Cardiac muscle cell (in vitro differentiated cells and primary cell): ENCODE measurements at regions not wholly inside any gene's neighbourhood (a gene's known extent, or its start where the extent isn't known, plus 50 kb on each side); places are given as distances from the start of the nearest gene placed in this dataset.

ENCODE experiments used
- DNase-seq, 2 donors: peaks; one replicate each; pipeline versions ENCODE4 v3.0.0 to v3.0.0-alpha.2; 2010 to 2017; ENCODE audit warnings: low read depth in 1 of 2, low spot score in 1 of 2
- H3K27ac ChIP-seq: fragments of 200-600 bp; sonication (generic); 2 replicates; pipeline ENCODE4 v1.5.1; 2016
- H3K27me3 ChIP-seq: fragments of 200-600 bp; sonication (generic); 2 replicates; pipeline ENCODE4 v1.6.0; 2016; ENCODE audit warnings: control low read depth
- H3K36me3 ChIP-seq: fragments of 200-600 bp; sonication (generic); 2 replicates; pipeline ENCODE4 v1.5.1; 2016; ENCODE audit warnings: control low read depth
- H3K4me1 ChIP-seq: fragments of 200-600 bp; sonication (generic); 2 replicates; pipeline ENCODE4 v1.8.1; 2017; ENCODE audit warnings: low read depth, mild to moderate bottlenecking, mixed run types
- H3K4me3 ChIP-seq: fragments of 200-600 bp; sonication (generic); 2 replicates; pipeline ENCODE4 v1.5.1; 2016; ENCODE audit warnings: mild to moderate bottlenecking
- H3K9me3 ChIP-seq: fragments of 200-600 bp; sonication (generic); 2 replicates; pipeline ENCODE4 v1.5.1; 2017; ENCODE audit warnings: low read depth, mild to moderate bottlenecking, control low read depth
- TF ChIP-seq, protein P1 (sequence below): IDR thresholded peaks from 2 replicates; pipeline ENCODE4 v1.5.1; 2012; ENCODE audit warnings: low read depth, mild to moderate bottlenecking, low read length

DNA sequence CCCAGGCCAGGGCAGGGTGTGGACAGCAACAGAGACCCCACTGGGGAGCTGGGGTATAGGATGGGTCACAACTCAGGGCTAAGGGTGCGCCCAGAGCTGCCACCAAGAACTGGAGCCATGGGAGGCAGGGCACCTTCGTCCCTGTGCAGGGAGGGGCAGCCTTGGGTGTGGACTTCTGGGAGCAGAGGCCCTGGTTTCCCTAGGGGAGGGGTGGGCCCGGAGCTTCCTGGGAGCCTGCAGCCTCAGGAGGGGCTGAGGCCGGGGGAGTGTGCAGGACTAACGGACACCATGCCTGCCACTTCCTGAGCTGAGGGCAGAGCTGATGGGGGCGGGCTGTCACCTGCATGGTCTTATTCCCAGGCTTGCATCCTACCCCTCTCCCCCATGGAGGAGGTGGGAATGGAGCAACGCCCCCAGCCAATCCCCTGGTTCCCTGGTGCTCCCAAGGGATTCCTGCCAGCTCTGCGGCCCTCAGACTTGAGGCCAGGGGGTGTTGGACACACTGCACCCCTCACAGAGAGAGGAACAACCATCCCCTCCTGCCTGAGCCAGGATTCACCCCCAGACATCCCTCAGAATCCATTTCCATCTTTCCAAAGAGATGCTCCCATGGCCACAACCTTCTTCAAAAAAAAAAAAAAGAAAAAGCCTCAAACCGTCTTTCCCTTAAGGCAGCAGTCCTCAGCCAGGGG, 225.7 kb downstream of the CTTN start:
- no peaks in the 10 kb centered on the region for H3K36me3 ChIP-seq
- H3K9me3 ChIP-seq, result no peaks in the 10 kb centered on the region
- no peaks in the 10 kb centered on the region for H3K4me1 ChIP-seq
- no peak for DNase-seq
- TF ChIP-seq, protein P1, sequence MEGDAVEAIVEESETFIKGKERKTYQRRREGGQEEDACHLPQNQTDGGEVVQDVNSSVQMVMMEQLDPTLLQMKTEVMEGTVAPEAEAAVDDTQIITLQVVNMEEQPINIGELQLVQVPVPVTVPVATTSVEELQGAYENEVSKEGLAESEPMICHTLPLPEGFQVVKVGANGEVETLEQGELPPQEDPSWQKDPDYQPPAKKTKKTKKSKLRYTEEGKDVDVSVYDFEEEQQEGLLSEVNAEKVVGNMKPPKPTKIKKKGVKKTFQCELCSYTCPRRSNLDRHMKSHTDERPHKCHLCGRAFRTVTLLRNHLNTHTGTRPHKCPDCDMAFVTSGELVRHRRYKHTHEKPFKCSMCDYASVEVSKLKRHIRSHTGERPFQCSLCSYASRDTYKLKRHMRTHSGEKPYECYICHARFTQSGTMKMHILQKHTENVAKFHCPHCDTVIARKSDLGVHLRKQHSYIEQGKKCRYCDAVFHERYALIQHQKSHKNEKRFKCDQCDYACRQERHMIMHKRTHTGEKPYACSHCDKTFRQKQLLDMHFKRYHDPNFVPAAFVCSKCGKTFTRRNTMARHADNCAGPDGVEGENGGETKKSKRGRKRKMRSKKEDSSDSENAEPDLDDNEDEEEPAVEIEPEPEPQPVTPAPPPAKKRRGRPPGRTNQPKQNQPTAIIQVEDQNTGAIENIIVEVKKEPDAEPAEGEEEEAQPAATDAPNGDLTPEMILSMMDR, result no peak
- H3K27me3 ChIP-seq, result no peaks in the 10 kb centered on the region
- H3K27ac ChIP-seq, result no peak overlapping the region
- H3K4me3 ChIP-seq, result no peak overlapping the region

DNA sequence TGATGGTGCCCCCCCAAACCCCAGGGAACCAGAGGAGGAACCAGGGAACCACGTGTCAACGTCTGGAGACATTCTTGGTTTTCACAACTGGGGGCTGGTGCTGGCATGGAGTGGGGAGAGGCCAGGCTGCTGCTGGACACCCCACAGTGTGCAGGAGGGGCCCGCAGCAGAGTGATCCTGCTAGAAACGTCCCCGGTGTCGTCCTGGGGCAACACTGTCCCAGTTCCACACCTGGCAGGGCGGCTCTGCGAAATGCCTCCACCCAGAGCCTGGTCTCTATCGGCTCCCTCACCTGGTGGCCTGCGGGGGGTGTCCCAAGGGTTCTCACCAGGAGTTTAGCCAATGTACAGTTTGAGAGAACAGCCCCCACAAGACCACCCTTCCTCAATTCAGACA, 226.3 kb downstream of the CTTN start:
- TF ChIP-seq, protein P1, result no peak

DNA sequence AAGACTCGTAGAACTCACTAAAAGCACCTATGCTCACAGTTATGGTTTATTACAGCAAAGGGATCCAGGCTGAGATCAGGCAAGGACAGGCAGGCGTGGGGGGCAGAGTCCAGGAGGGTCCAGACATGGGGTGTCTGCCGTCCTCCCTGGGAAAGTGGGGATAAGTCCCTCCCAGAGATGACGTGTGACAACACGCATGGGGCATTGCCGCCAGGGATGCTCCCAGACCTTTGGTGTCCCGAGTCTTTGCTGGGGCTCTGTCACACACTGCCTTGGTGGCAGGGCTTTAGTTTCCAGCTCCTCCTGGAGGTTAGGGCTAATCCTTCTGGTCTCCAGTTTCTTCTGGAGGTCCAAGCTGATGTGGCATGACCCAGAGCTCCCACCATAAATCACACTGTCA, 226.7 kb downstream of the CTTN start:
- H3K27ac ChIP-seq, result no peak overlapping the region
- no peak for DNase-seq
- H3K4me3 ChIP-seq, result no peak overlapping the region
- no peaks in the 10 kb centered on the region for H3K27me3 ChIP-seq
- no peaks in the 10 kb centered on the region for H3K4me1 ChIP-seq
- TF ChIP-seq, protein P1, result no peak
- H3K36me3 ChIP-seq, result no peaks in the 10 kb centered on the region
- no peaks in the 10 kb centered on the region for H3K9me3 ChIP-seq

More for the DNA sequence above, 226.3 kb downstream of the CTTN start:
- no peak for DNase-seq
- Histone ChIP-seq H3K4me1 (no peaks in the 10 kb centered on the region), H3K4me3 (no peak overlapping the region), H3K9me3 (no peaks in the 10 kb centered on the region), H3K36me3 (no peaks in the 10 kb centered on the region), H3K27me3 (no peaks in the 10 kb centered on the region), H3K27ac (no peak overlapping the region)

DNA sequence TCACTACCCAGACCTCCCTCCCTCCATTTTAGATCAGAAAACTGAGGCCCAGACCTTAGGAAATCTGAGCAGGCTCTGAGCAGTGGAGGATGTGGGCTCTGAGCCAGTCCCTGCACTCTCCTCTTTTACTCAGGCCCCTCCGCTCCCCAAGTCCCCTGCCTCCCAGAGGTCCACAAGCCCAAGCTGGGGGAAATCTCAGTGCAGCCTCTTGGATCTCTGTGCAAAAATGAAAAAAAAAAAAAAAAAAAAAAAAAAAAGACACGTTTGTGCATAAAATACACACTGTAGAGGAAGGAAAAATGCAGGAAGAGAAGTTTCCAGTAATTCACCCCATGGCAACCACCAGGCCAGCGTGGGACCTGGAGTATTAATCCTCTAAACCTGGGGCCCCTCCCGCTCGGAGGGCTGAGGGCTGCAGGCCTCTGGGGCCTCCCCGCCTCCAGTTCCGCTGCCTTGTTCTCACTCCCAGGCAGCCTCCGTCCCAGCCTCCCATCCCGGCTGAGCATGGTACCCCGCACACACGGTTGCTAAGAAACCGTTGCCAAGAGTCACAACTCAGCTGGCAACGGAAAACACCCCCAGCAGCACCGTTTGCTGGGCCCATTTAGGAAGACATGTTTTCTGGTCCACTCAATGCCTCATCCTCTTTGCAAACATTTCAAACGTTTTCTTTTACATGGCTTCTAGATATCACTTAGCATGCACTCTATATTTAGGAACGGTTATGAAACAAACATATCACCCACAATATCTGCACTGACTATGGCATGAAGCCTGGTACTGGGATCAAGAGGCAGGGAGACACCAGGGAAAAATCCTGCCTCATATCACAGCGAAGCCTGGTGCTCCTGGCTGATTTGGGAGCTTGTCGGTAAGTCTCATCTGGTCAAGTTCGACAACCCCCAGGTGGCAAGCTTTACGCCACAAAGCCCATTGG, 227.5 kb downstream of the CTTN start:
- H3K4me1 ChIP-seq, result no peaks in the 10 kb centered on the region
- H3K9me3 ChIP-seq, result no peaks in the 10 kb centered on the region
- H3K4me3 ChIP-seq, result no peak overlapping the region
- no peak for DNase-seq
- H3K27me3 ChIP-seq, result no peaks in the 10 kb centered on the region
- H3K36me3 ChIP-seq, result no peaks in the 10 kb centered on the region
- TF ChIP-seq, protein P1, result no peak
- no peak overlapping the region for H3K27ac ChIP-seq

DNA sequence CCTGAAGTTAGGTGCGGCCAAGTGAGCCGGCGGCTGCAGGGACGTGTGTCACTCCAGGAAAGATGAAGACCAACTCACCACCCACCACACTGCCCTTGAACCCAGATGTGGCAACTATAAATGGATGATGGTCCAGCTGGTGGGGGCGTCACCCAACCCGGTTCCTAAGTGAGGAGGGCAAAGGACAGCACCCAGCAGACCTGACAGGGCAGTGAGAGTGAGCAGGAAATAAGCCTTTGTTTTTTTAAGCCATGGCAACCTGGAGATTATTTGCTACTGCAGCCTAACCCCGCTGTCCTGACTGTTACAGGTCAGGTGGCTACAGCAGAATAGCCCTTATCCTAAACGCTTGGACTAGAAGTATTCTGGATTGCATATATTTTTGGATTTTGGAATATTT, 228.9 kb downstream of the CTTN start:
- no peak overlapping the region for H3K27ac ChIP-seq
- TF ChIP-seq, protein P1, result no peak
- no peaks in the 10 kb centered on the region for H3K4me1 ChIP-seq

More for the DNA sequence above, 228.9 kb downstream of the CTTN start:
- no peaks in the 10 kb centered on the region for H3K9me3 ChIP-seq
- no peaks in the 10 kb centered on the region for H3K27me3 ChIP-seq
- no peak overlapping the region for H3K4me3 ChIP-seq
- H3K36me3 ChIP-seq, result no peaks in the 10 kb centered on the region
- DNase-seq, result no peak
